ENCODE measurements at regions not wholly inside any gene's neighbourhood (a gene's known extent, or its start where the extent isn't known, plus 50 kb on each side); places are given as distances from the start of the nearest gene placed in this dataset.

DNA sequence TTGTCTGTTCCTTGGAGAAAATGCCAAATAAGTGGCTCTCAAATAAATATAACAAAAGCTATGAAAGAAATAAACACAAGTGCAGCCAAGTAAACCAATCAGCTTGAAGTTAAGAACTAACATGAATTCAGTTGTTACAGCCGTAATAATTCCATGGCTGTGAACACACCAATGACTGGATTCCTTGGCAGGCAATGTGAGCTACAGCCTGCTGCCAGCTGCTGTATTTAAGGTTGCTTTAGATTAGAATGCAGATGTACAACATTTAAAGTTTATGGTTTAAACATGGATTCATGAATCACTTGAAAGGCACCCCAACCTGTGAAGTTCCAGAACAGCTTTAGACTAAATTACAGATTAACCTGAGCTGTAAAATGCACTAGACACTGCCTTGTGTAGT, 626.4 kb upstream of the SEMA6A start:
- TF ChIP-seq, protein P1, sequence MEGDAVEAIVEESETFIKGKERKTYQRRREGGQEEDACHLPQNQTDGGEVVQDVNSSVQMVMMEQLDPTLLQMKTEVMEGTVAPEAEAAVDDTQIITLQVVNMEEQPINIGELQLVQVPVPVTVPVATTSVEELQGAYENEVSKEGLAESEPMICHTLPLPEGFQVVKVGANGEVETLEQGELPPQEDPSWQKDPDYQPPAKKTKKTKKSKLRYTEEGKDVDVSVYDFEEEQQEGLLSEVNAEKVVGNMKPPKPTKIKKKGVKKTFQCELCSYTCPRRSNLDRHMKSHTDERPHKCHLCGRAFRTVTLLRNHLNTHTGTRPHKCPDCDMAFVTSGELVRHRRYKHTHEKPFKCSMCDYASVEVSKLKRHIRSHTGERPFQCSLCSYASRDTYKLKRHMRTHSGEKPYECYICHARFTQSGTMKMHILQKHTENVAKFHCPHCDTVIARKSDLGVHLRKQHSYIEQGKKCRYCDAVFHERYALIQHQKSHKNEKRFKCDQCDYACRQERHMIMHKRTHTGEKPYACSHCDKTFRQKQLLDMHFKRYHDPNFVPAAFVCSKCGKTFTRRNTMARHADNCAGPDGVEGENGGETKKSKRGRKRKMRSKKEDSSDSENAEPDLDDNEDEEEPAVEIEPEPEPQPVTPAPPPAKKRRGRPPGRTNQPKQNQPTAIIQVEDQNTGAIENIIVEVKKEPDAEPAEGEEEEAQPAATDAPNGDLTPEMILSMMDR (IDR thresholded peaks at IDR 0.05; ENCODE audit: extremely low read depth in 1 of 2, insufficient read depth in 1 of 2, low read depth in 1 of 2, low read length in 2 of 2): no peak
- no peak for TF ChIP-seq POLR2A (IDR thresholded peaks at IDR 0.05; ENCODE audit: low read depth, low read length)
- TF ChIP-seq POLR2AphosphoS5 (IDR thresholded peaks at IDR 0.05; ENCODE audit: insufficient read depth, low read depth, low read length): no peak
- TF ChIP-seq JUN (IDR thresholded peaks at IDR 0.05; ENCODE audit: borderline replicate concordance, insufficient read depth, insufficient read length, low read depth): no peak
- TF ChIP-seq, protein P2, sequence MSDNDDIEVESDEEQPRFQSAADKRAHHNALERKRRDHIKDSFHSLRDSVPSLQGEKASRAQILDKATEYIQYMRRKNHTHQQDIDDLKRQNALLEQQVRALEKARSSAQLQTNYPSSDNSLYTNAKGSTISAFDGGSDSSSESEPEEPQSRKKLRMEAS (IDR thresholded peaks at IDR 0.05; ENCODE audit: insufficient read depth, insufficient read length): no peak
- TF ChIP-seq MYC (IDR thresholded peaks at IDR 0.05; ENCODE audit: low read depth, low read length): no peak
- TF ChIP-seq FOS (IDR thresholded peaks at IDR 0.05; ENCODE audit: borderline replicate concordance, insufficient read depth, low read length): no peak
